NCI-H1694 treated with DMSO at 0.1 percent for 48 hours (cell line): ENCODE measurements at regions not wholly inside any gene's neighbourhood (a gene's known extent, or its start where the extent isn't known, plus 50 kb on each side); places are given as distances from the start of the nearest gene placed in this dataset.

Source experiments
- DNase-seq: peaks from one replicate; lab custom pipeline; 2025; lab: John Stamatoyannopoulos, UW

GRCh38 chr2:76320716-76321115, 610.0 kb upstream of the GCFC2 start:
- DNase-seq = no peak

DNA sequence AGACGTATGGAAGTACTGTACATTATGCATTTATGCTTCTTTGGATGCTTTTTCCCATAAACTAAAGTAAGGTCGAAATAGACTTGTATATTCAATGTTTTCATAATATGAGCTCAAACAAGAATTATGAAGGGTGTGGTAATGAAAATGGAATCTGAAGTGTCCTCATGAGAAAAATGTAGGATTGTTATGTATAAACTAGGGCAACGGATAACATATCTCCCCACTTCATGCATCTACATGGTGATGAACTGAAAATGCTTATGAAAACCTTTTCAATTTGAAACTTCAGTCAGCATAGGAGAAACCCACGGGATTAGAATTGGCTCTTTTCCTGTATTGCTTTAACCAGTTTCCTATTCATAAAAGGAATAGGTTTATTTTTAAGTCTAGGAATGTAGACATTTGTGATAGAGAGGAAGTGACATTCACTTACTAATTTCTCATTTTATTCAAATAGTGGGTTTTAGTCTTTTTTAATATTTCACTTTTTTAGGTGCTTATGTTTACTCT, 608.2 kb upstream of the GCFC2 start:
- DNase-seq = no peak

DNA sequence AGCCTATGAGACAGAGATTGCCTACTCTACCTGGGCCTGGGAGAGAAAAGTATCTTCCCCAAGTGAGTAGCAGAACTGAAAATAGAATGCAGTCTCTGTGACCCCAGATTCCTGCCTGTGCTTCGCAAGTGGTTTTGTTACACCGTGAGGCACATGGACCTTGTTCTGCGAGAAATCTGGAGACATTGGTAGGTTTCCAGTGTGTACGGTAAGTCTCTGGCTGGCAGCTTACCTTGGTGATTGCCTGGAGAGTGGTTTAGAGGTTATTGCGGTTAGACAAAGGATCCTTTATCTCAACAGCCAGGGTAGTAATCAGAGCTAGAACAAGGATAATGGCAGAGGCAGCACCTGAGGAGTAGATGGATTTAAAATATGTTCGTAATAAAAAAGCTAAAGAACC, 606.0 kb upstream of the GCFC2 start:
- DNase-seq = no peak

GRCh38 chr2:76314271-76315020, 603.7 kb upstream of the GCFC2 start:
- no peak for DNase-seq

GRCh38 chr2:76312236-76312635, 601.5 kb upstream of the GCFC2 start:
- no peak for DNase-seq

DNA sequence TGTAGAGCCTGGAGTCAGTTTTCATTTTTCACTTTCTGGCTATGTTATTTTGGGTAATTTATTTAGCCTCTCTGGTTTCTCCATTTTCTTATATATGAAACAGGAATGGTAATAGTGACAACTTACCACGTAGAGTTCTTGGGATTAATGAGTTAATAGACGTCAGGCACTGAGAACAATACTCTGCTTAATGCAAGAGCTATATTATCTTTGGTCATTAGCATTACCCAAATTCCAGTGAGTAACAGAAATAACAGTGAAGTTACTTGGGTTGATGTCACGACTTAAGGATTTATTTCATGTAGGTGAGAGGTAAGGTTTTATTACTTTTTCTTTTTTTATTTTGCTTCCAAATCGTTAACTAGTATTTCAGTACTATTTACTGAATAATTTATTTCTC, 601.0 kb upstream of the GCFC2 start:
- DNase-seq = no peak

DNA sequence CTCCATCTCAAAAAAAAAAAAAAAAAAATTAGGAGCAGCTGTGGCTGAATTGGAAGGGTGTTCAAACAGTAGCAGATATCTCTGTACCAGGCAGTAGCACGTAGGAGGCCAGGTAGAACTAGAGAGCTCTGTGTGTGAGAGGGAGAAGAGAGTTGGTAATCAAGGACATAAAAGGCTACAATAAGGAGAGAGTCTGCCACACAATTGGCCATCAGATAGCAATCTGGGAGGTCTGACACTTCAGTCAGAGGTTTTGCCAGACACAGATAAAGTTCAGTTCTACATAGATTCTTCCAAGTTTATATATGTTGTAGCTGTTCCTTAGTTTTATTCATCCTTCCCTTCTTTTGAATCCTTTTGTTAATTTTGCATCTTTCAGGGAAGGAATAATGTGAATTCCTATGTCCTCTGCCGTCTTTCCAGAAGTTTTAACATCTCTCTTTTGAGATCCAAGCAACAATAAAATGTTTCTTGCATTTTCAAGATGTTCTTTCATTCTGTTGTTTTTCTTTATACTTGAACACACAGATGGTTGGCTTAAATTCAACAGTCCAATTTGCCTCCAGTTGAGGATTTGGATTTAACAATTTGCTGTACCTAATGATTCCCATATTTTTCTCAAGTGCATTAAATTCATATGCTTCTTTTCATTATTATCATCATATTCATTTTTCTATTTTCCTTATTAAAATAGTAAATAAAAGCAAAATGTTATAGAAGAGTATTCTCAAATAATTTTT, 600.3 kb upstream of the GCFC2 start:
- DNase-seq = no peak

GRCh38 chr2:76307495-76307894, 596.8 kb upstream of the GCFC2 start:
- no peak for DNase-seq

DNA sequence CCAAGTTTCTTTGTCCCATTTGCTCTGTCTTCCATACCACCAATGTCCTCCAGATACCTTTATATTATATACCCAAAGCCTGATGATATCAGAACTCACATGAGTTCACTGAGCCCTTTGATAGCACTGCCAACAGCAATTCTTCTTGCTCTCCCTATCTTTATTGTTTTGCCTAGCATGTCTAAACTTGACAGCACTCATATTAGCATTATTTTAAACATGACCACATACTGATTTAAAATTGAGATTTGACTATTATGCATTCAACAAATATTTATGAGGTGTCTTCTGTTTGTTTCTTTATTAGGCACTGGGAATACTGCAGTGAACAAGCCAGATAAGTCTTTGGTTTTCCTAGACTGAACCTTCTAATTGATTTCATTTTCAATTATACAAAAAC, 587.3 kb upstream of the GCFC2 start:
- DNase-seq = no peak

DNA sequence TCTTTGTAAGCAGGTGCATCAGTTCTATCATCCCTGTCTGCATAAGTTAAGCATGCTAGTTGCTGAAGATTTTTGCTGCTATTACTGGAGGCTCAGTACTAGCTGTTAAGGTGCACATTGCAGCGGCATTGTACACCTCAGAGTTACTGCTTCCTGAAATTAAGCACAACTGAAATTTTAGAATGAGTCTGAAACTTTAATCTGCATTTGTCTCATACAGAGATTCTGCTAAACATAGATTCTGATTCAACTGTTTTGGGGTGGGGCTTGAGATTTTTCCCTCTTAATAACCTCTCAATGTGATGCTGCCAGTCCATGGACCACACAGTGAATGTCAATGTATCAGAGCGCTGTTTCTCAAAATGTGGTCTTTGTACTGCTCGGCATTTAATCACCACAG, 585.7 kb upstream of the GCFC2 start:
- no peak for DNase-seq

DNA sequence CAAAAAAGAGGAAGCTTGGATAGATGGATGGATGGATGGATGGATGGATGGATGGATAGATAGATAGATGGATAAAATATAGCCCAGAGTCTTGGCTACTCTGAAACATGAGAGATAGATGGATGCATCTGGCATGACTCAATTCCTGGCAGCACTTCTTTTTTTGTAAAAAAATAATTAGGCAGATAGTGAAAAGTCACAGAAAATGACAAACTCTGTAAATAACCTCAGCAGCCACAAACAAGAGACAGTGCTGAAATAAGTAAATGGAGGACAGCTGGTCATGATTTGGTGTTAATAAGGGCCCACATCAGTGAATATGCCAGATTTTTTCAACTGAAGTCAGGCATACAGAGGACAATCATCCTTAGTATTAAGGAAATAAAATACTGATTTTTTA, 585.0 kb upstream of the GCFC2 start:
- peak; percentile 20 for DNase-seq

- no peak for DNase-seq
Measured at GRCh38 chr2:76288598-76288997, 577.9 kb upstream of the GCFC2 start.

DNA sequence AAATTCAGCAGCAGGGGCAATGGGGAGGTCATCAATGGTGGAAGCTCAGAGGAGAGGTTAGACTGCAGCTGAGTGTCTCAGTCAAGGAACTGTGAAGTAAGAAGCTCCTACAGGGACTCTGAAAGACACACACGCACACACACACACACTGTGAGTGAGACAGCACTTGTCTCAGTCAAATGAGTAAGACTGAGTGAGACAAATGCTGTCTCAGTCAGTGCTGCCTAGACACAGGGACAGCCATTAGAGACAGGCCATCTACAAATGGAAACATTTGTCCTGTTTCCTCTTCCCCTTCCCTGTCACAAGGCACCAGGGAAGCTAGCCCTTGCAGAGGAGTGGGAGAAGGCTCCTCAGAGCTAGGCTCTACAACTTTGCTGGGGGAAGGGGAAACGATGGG, 577.4 kb upstream of the GCFC2 start:
- DNase-seq = no peak

GRCh38 chr2:76283350-76283749, 572.6 kb upstream of the GCFC2 start:
- no peak for DNase-seq

DNA sequence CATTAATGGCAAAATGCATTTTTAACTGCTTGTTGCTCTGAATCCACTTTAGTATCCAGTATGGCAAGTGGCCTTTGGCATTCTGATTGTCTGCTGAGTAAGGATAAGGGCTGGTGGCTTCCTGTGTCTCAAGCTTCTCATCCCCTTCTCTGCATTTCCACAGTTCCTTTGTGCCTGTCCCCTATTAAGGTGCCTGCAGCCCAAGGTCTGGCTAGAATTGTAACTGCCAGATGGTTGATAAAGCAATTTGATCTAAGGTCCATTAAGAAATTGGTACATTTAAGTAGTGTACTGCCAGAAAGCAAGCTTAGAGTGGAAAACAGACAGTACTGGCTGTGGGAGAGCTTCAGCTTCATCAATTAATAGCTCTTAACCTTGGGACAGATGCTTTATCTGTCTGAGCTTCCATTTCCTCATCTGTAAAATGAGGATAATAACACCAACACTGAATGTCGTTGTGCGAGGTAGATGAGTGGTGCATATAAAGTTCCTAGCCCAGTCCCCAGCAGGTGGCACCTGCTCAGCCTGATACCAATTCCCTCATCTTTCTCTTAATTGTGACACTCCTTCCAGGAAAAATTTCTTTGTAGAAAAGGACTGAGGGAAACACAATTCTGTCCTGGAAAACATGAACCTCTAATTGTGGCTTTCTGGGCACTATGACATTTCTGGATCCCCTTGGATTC, 570.6 kb upstream of the GCFC2 start:
- no peak for DNase-seq

GRCh38 chr2:76280686-76281085, 570.0 kb upstream of the GCFC2 start:
- no peak for DNase-seq

DNA sequence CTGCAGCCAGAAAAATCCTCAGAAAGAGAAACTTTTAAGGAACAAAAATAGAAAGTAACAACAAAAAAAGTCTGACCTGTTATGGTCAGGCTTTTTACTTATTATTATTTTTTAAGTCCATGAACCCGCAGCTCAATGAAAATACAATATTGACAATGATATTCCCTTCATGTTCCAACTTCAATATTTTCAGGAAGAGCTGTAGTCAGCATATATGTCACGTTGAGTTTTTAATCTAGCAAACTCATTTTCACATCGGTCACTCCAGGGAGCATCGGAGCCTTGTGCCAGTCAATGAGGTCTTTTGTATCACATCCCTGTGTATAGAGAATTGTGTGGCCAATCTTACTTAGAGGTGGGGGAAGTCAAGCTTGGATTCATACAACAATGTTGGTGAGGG, 568.4 kb upstream of the GCFC2 start:
- DNase-seq = no peak

DNA sequence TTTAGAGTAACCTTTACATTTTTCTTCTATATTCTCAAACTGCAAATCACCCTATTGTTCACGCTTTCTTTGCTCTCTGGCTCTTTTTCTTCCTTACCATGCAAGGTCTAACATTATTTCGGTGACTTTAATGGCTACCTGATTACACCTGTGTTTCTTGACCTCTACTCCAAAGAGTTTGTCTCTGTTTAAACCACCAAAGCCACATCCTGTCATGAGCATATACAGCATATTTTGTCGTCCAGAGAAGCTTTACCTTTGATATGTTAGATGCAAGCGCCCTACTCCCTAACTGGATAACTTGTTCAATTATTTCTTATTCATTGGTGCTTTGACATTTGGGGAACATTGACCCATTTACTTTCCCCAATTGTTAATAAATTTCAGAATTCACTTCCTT, 565.1 kb upstream of the GCFC2 start:
- no peak for DNase-seq

- DNase-seq = no peak
Measured at GRCh38 chr2:76274676-76275075, 564.0 kb upstream of the GCFC2 start.

DNA sequence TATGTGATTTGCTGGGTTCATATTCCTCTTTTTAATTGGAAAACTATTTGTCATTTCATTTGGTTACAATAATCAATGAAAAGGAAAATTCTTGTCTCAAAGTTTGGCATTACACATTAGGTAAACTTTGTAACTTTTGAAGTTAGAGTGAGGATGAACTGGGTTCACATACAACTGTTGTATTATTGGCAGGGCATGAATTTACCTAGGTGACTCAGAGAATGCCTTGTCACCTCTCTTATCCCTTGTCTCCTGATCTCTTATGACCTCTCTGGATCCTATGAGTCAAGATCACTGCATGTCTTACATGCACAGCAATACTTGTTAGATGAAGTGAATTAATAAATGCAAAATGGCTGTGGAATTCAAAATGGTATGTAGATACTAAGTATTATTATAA, 563.4 kb upstream of the GCFC2 start:
- DNase-seq = no peak

- no peak for DNase-seq
Measured at GRCh38 chr2:76270096-76270710, 559.5 kb upstream of the GCFC2 start.

DNA sequence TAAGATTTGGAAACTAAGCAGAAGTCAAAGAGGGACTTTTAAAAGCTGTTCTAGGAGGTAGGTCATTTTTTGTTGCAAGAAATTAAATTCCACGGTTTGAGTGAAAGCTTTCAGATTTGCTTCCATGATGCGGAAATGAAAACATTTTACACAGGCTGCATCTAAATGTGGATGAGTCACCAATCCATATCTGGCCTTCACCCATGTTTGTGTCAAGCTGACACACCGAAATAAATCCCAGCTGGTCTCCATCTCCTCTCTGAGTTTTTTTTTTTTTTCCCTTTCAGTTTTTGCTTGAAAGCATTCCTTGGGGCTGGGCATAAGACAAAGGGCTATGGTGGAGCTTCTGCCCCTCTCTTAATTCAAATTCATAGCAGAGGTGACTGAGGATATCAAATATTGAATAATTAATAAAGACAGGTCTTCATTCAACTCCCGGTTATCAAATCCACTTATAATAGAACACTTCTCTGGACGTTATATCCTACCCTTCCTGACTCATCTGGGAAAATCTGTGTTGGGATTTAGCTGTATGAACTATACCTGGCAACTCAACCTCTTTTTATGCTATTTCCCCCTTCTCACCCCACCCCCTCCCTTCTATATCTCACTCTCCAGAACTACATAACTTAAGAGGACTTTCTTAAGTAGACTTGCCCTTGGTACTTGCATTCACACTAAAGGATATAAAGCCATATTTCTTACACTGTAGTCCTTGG, 558.3 kb upstream of the GCFC2 start:
- peak; percentile 34 for DNase-seq
